H54 (cell line): ENCODE measurements at regions not wholly inside any gene's neighbourhood (a gene's known extent, or its start where the extent isn't known, plus 50 kb on each side); places are given as distances from the start of the nearest gene placed in this dataset.
"Not testable (repeated sequence)": the region's sequence is repeated elsewhere in the genome, so short reads cannot be mapped to it uniquely, and the experiment has no call there.

Source experiments
- DNase-seq: peaks from one replicate; pipeline ENCODE4 v3.0.0; 2011; ENCODE audit warnings: low spot score, mixed read lengths; ENCODE audit not compliant: insufficient read length
- FAIRE-seq: peaks from 3 replicates; lab custom pipeline; 2011; peaks lifted over from hg19 to GRCh38; lab: Jason Lieb, UNC
- POLR2A ChIP-seq: IDR thresholded peaks from 2 replicates; pipeline ENCODE4 v1.6.1; 2011; ENCODE audit warnings: low read depth, mild to moderate bottlenecking, low read length

GRCh38 chr4:72817012-72817411 is 248.0 kb upstream of the ADAMTS3 start:
- no peak for TF ChIP-seq POLR2A
- FAIRE-seq (no peak), DNase-seq (no peak)

GRCh38 chr4:72814241-72814640 is 245.2 kb upstream of the ADAMTS3 start:
- no peak for FAIRE-seq
- no peak for TF ChIP-seq POLR2A
- DNase-seq, result no peak

DNA sequence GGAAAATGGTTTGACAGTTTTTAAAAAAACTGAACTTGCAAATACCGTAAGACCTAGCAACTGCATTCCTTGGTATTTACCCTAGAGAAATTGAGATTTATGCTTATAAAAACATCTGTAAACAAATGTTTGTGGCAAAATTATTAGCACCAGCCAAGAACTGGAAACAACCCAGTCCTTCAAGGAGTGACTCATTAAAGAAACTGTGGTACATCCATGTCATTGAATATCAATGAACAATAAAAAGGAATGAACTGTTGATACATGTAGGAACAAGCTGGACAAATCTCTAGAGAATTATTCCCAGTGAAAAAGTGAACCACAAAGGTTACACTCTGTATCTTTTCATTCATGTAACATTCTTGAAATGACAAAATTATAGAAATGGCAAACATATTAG is 240.2 kb upstream of the ADAMTS3 start:
- FAIRE-seq (no peak), DNase-seq (no peak)
- TF ChIP-seq POLR2A, result no peak

DNA sequence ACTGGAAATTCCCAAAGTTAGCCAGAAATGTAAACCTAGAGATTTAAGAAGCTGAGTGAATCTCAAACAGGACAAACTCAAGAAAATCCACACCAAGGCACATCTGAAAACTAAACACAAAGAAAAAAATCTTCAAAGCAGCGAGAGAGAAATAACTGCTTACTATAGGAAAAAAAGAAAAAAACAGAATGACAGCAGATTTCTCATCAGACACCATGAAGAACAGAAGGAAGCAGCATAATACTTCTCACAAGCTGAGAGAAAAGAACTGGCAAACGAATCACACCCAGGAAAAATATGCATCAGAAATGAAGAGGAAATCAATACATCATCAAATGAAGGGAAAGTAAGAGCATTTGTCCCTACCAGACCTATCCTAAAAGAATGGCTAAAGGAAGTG is 236.3 kb upstream of the ADAMTS3 start:
- DNase-seq (no peak), FAIRE-seq (no peak)
- no peak for TF ChIP-seq POLR2A

DNA sequence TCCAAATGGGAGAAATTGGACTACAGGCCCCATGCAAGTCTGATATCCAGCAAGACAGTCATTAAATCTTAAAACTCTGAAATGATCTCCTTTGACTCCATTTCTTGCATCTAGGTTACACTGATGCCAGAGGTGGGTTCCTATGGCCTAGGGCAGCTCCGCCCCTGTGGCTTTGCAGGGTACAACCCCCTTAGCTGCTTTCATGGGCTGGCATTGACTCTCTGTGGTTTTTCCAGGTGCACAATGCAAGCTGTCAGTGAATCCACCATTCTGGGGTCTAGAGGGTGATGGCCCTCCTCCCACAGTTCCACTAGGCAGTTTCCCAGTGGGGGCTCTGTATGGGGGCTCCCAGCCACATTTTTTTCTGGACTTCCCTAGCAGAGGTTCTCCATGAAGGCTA is 228.5 kb upstream of the ADAMTS3 start:
- no peak for FAIRE-seq
- TF ChIP-seq POLR2A, result no peak
- DNase-seq, result no peak

- FAIRE-seq (no peak), DNase-seq (no peak)
- no peak for TF ChIP-seq POLR2A
Measured at GRCh38 chr4:72791054-72791453, 222.0 kb upstream of the ADAMTS3 start.

- TF ChIP-seq POLR2A, result no peak
- FAIRE-seq, result no peak
Measured at GRCh38 chr4:72786401-72786990, 217.5 kb upstream of the ADAMTS3 start.

GRCh38 chr4:72779241-72779640 is 210.2 kb upstream of the ADAMTS3 start:
- DNase-seq (no peak), FAIRE-seq (no peak)
- no peak for TF ChIP-seq POLR2A

More at GRCh38 chr4:72786401-72786990, 217.5 kb upstream of the ADAMTS3 start:
- DNase-seq, result no peak

- no peak for TF ChIP-seq POLR2A
- FAIRE-seq (no peak), DNase-seq (no peak)
Measured at GRCh38 chr4:72777436-72777835, 208.4 kb upstream of the ADAMTS3 start.

- no peak for DNase-seq
- no peak for TF ChIP-seq POLR2A
- FAIRE-seq, result no peak
Measured at GRCh38 chr4:72770708-72771107, 201.7 kb upstream of the ADAMTS3 start.

GRCh38 chr4:72768364-72768763 is 199.3 kb upstream of the ADAMTS3 start:
- TF ChIP-seq POLR2A, result no peak
- FAIRE-seq, result no peak

GRCh38 chr4:72767618-72768302 is 198.7 kb upstream of the ADAMTS3 start:
- no peak for TF ChIP-seq POLR2A
- no peak for FAIRE-seq
- peak; percentile 2 for DNase-seq

More at GRCh38 chr4:72768364-72768763, 199.3 kb upstream of the ADAMTS3 start:
- DNase-seq, result no peak

DNA sequence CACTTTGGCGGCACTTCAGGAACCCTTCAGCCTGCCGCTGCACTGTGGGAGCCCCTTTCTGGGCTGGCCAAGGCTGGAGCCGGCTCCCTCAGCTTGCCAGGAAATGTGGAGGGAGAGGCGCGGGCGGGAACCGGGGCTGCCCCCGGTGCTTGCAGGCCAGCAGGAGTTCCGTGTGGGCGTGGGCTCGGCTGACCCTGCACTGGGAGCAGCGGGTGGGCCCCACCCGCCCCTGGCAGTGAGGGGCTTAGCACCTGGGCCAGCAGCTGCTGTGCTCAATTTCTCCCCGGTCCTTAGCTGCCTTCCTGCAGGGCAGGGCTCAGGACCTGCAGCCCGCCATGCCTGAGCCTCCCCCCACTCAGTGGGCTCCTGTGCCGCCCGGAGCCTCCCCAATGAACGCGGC is 196.8 kb upstream of the ADAMTS3 start:
- FAIRE-seq, result not testable (repeated sequence)

GRCh38 chr4:72761368-72762038 is 192.5 kb upstream of the ADAMTS3 start:
- TF ChIP-seq POLR2A, result no peak
- FAIRE-seq (no peak), DNase-seq (no peak)

More for the DNA sequence above, 196.8 kb upstream of the ADAMTS3 start:
- not testable (repeated sequence) for DNase-seq

- not testable (repeated sequence) for DNase-seq, FAIRE-seq
Measured at GRCh38 chr4:72753414-72753813, 184.4 kb upstream of the ADAMTS3 start.
